Stimulated activated CD8-positive, alpha-beta memory T cell treated with anti-CD3 and anti-CD28 coated beads, Interleukin-4, amount 100 ng/mL, for 4 hours (primary cell): ENCODE measurements at regions not wholly inside any gene's neighbourhood (a gene's known extent, or its start where the extent isn't known, plus 50 kb on each side); places are given as distances from the start of the nearest gene placed in this dataset.

ENCODE experiments used
- DNase-seq, 2 donors: peaks; one replicate each; pipeline ENCODE4 v3.0.0-alpha.2; 2020; ENCODE audit warnings: low read depth in 2 of 2, low spot score in 1 of 2

GRCh38 chrX:124280294-124280902 is 52.1 kb upstream of the TEX13D start:
- no peak for DNase-seq

- DNase-seq, result no peak
Measured at GRCh38 chrX:124282580-124282979, 49.9 kb upstream of the TEX13D start.
